H7 (cell line): ENCODE measurements at regions not wholly inside any gene's neighbourhood (a gene's known extent, or its start where the extent isn't known, plus 50 kb on each side); places are given as distances from the start of the nearest gene placed in this dataset.
"Not testable (repeated sequence)": the region's sequence is repeated elsewhere in the genome, so short reads cannot be mapped to it uniquely, and the experiment has no call there.

ENCODE experiments used
- DNase-seq: peaks from one replicate; pipeline ENCODE4 v3.0.0; 2012
- H3K27me3 ChIP-seq: 2 replicates; pipeline ENCODE4 v1.6.0; 2011; ENCODE audit warnings: mild to moderate bottlenecking, low read length; ENCODE audit not compliant: control insufficient read depth, insufficient read depth
- H3K36me3 ChIP-seq: replicated peaks from 2 replicates; pipeline ENCODE4 v1.5.1; 2011; ENCODE audit warnings: low read length; ENCODE audit not compliant: control insufficient read depth, insufficient read depth
- H3K4me3 ChIP-seq: 2 replicates; pipeline ENCODE4 v1.5.1; 2011; ENCODE audit warnings: low read depth, mild to moderate bottlenecking, control low read depth, low read length, moderate library complexity; ENCODE audit not compliant: insufficient read depth

GRCh38 chr2:40025276-40025675 is 246.2 kb upstream of the THUMPD2 start:
- not testable (repeated sequence) for H3K27me3 ChIP-seq, DNase-seq, H3K36me3 ChIP-seq, H3K4me3 ChIP-seq

- no peaks in the 10 kb centered on the region for H3K36me3 ChIP-seq
- DNase-seq: no peak
- no peak overlapping the region for H3K4me3 ChIP-seq
- no peaks in the 10 kb centered on the region for H3K27me3 ChIP-seq
Observed at GRCh38 chr2:40020997-40021396, 241.9 kb upstream of the THUMPD2 start.

GRCh38 chr2:40016151-40016885 is 237.3 kb upstream of the THUMPD2 start:
- Histone ChIP-seq H3K4me3 (no peak overlapping the region), H3K36me3 (no peaks in the 10 kb centered on the region), H3K27me3 (no peaks in the 10 kb centered on the region)
- no peak for DNase-seq

GRCh38 chr2:40013962-40014361 is 234.9 kb upstream of the THUMPD2 start:
- H3K27me3 ChIP-seq, H3K4me3 ChIP-seq, DNase-seq, H3K36me3 ChIP-seq: not testable (repeated sequence)

- Histone ChIP-seq H3K4me3 (no peak overlapping the region), H3K36me3 (no peaks in the 10 kb centered on the region), H3K27me3 (no peaks in the 10 kb centered on the region)
- DNase-seq: no peak
Observed at GRCh38 chr2:40004336-40004735, 225.3 kb upstream of the THUMPD2 start.

GRCh38 chr2:40002339-40002738 is 223.3 kb upstream of the THUMPD2 start:
- Histone ChIP-seq H3K4me3 (no peak overlapping the region), H3K36me3 (no peaks in the 10 kb centered on the region), H3K27me3 (no peaks in the 10 kb centered on the region)
- no peak for DNase-seq

GRCh38 chr2:39999864-40000263 is 220.8 kb upstream of the THUMPD2 start:
- no peak for DNase-seq
- Histone ChIP-seq H3K4me3 (no peak overlapping the region), H3K36me3 (no peaks in the 10 kb centered on the region), H3K27me3 (no peaks in the 10 kb centered on the region)

- Histone ChIP-seq H3K27me3 (no peaks in the 10 kb centered on the region), H3K36me3 (no peaks in the 10 kb centered on the region), H3K4me3 (no peak overlapping the region)
- no peak for DNase-seq
Observed at GRCh38 chr2:39998617-39999016, 219.6 kb upstream of the THUMPD2 start.

- Histone ChIP-seq H3K36me3 (no peaks in the 10 kb centered on the region), H3K27me3 (no peaks in the 10 kb centered on the region), H3K4me3 (no peak overlapping the region)
- DNase-seq: no peak
Observed at GRCh38 chr2:39996653-39997080, 217.6 kb upstream of the THUMPD2 start.

GRCh38 chr2:39995005-39995737 is 216.1 kb upstream of the THUMPD2 start:
- Histone ChIP-seq H3K4me3 (no peak overlapping the region), H3K36me3 (no peaks in the 10 kb centered on the region), H3K27me3 (no peaks in the 10 kb centered on the region)
- no peak for DNase-seq

GRCh38 chr2:39994151-39994550 is 215.1 kb upstream of the THUMPD2 start:
- Histone ChIP-seq H3K4me3 (no peak overlapping the region), H3K36me3 (no peaks in the 10 kb centered on the region), H3K27me3 (no peaks in the 10 kb centered on the region)
- no peak for DNase-seq

GRCh38 chr2:39991298-39991697 is 212.2 kb upstream of the THUMPD2 start:
- no peak for DNase-seq
- Histone ChIP-seq H3K27me3 (no peaks in the 10 kb centered on the region), H3K4me3 (no peak overlapping the region), H3K36me3 (no peaks in the 10 kb centered on the region)

GRCh38 chr2:39990335-39990900 is 211.4 kb upstream of the THUMPD2 start:
- no peak for DNase-seq
- Histone ChIP-seq H3K27me3 (no peaks in the 10 kb centered on the region), H3K4me3 (no peak overlapping the region), H3K36me3 (no peaks in the 10 kb centered on the region)

GRCh38 chr2:39989888-39990287 is 210.8 kb upstream of the THUMPD2 start:
- DNase-seq: no peak
- no peak overlapping the region for H3K4me3 ChIP-seq
- H3K27me3 ChIP-seq: no peaks in the 10 kb centered on the region
- no peaks in the 10 kb centered on the region for H3K36me3 ChIP-seq

- Histone ChIP-seq H3K4me3 (no peak overlapping the region), H3K27me3 (no peaks in the 10 kb centered on the region), H3K36me3 (no peaks in the 10 kb centered on the region)
- no peak for DNase-seq
Observed at GRCh38 chr2:39981883-39982311, 202.8 kb upstream of the THUMPD2 start.
